ENCODE measurements at regions not wholly inside any gene's neighbourhood (a gene's known extent, or its start where the extent isn't known, plus 50 kb on each side); places are given as distances from the start of the nearest gene placed in this dataset.

DNA sequence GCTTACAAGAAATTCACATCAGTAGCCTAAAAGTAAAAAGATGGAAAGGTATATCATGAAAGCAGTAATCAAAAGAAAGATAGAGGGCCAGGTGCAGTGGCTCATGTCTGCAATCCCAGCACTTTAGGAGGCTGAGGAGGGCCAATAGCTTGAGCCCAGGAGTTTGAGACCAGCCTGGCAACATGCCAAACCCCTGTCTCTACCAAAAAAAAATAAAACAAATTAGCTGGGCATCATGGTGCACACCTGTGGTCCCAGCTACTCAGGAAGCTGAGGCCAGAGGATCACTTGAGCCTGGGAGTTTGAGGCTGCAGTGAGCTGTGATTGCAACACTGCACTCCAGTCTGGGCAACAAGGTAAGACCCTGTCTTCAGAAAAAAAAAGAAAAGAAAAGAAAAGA, 55.5 kb downstream of the GSPT2 start:
- DNase-seq (ENCODE audit: low spot score): no peak

DNA sequence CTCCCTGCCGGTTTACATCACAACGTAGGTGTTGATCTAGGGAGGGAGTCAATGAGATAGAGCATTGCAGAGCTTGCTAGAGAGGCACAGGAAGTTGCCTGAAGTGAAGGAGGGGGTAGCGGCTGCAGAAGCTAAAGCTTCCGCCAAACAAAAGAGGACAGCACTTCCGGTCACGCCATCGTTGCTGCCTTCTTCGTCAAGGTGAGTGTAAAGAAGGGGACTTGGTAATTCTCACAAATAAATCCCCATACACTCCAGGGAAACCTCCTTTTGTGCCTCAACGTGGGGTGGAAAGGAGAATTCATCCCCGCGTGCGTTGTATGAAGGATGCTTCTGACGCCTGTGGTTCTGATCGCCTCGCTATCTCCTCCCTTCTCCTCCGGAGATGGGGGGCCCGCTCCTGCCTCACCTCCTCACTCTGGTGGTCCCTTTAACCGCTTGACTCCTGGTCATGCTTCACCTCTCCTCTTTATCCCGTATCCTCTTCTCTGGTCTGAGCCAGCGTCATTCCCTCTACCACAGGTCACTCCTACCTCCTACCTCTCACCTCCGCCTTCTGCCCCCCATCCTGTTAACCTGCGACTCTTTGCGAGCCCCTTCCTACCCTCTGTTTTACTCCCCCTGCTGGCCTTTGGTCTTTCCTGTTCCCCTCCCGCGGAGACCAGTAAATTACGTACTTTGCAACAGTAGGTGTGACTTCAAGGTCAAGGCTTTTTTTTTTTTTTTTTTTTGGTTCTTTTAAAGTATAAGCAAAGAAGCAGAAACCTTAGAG, 59.9 kb downstream of the GSPT2 start:
- DNase-seq (ENCODE audit: low spot score): peak; percentile 46

DNA sequence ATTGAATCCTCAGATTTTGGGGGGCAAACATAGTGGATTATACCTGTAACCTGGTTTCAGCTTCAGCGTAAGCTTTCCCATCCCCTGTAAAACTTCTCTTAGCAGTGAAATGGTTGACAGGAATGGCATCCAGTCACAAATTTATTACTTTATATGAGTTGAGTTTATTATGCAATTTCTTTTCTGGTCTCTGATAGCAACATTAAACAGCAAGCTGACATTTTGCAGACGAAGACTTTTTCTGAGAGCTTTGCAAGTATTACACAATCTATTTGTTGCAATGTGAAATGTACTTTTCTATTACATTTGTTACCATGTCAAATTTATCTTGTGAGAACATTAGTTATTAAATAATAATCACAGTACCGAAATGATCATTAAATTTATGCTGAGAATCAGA, 60.6 kb downstream of the GSPT2 start:
- no peak for DNase-seq (ENCODE audit: low spot score)

DNA sequence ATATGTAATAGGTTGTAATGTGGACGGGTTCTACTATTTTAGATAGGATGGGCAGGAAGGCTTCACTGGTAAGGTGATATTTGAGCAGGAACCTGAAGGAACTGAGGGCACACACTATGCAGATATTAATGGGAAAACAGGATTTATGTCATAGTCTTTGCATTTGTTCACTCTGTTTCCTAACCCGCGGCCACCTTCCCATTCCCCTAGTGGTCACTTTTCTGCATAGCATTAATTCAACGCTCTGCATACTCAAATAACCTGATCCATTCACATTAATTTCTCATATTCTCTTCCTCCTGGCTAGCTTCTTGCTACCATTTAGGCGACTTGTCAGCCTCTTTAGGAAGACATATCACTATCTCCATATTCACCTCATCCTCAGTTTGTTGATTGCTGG, 61.5 kb downstream of the GSPT2 start:
- no peak for DNase-seq (ENCODE audit: low spot score)

DNA sequence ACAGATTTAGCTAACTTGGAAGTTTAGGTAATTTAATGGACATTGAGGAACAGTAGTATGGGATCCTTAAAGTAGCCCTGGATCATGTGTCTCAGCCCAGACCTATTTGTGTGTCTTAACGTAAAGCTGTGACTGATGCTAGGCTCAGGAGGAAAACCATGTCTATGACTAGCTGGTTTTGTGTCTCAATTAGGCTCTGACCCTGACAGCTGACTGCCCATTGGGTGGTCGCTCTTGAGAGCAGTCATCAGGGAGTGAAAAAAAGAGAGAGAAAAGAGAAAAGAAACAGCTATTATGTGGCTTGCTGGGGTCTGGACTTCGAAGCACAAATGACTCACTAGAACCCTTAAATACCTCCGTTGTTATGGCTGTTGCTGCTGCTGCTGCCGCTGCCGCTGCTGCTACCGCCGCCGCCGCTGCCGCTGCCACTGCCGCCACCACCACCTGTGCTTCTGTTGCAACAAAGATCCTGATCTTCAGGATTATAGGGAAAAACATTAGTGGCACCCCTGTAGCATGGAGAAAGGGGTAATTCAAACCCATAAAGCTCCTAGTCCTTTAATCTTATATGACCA, 70.7 kb downstream of the GSPT2 start:
- DNase-seq (ENCODE audit: low spot score): no peak

DNA sequence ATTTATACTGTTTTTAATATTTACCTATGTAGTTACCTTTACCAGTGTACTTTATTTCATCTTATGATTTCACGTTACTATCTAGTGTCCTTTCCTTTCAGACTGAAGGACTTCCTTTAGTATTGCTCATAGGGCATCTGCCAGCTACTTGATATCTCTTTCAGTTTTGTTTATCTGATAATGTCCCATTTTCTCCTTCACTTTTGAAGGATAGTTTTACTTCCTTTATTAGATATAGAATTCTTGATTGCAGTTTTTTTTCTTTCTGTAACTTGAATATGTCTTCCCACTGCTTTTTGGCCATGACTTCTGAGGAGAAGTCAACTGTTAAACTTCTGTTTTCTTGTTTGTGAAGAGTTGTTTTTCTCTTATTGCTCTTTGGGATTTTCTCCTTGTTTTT, 69.4 kb upstream of the MAGED1 start:
- DNase-seq (ENCODE audit: low spot score): no peak

DNA sequence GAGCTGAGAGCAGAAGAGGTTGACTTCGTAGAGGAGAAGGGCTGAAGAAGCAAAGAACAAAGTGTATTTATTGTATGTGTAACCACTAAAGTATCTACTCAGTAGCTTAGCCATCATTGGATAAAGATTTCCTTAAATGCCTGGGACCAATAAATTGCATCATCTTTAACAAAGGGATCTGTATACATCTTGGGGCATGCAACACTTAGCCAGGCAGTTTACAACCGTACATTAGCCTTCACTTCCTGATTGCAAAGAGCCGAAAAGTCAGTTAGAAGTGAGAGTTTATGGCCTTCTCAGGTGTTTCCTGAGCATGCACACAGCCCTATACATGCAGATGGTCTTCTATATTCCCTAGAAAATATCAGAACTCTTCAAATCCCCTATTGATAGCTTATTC, 68.0 kb upstream of the MAGED1 start:
- no peak for DNase-seq (ENCODE audit: low spot score)

DNA sequence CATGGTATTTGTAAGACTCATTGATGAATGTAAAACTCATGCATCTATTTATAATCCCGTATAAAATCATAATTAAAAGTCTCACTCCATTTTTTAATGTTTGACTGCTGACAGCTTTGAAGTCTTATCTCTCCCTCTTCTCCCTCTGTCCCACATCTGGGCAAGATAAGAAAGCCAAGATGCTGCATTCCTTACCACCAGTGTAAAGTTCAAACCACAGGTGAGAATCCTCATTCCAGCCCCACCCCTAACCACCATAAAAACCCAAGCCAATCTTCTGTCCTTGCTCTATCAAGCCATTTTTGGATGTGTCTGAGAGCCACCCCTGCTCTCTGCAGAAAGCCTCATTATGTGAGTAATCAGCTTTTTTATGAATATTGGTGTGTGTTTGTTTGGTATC, 59.3 kb upstream of the MAGED1 start:
- DNase-seq (ENCODE audit: low spot score): no peak

DNA sequence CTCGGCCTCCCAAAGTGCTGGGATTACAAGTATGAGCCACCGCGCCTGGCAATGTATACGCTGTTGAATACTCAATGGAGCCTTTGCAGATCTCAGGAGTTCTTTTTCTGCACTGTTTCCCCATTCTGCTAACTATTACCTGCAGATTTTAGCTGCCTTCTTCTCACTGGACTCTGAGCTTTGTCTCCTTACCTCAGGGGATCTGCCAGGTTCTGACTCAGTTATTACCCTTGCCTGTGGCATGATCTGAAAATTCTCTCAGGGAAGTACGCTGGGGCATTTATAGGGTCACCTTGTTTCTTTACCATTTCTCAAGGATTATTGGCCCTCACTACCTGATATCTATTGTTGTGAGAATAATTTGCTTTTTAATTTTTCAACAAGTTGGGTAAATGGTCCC, 56.6 kb upstream of the MAGED1 start:
- DNase-seq (ENCODE audit: low spot score): no peak

DNA sequence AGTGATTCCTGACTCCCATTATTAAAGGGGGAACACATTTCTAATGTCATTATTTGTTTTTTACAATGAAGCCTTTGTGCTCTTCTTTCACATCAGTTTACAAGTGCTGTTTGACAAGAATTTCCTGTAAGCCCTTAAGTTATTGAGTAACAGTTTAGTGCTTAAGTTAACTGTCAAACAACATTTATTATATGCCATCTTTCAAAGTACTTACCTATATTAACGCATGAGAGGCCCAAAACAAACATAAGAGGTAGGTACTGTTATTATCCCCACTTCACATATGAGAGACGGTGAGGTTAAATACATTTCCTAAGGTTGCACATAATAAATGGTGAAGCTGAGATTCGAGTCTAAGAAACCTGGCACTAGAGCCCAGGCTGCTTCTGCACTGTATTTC, 56.0 kb upstream of the MAGED1 start:
- DNase-seq (ENCODE audit: low spot score): no peak

DNA sequence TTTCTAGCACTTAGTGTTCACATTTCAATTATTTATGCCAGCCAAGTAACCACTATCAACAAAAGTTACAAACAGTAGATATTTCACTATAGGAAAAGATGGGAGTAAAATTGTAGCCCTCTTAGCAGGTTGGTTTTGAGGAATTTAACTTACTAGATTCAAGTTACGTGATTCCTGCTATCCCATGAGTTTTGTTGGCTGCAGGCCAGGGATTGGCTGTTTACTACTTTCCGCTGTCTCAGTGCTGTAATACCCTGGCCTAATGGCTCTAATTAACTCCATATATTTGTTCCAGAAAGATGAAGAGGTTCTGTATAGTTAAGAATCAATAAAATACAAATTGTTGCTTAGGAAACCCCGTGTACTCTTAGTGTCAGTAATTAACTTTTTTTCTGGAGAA, 55.5 kb upstream of the MAGED1 start:
- peak; percentile 14 for DNase-seq (ENCODE audit: low spot score)

Measured in globus pallidus (tissue), 1 donor.